DMS53 (cell line): ENCODE measurements at regions not wholly inside any gene's neighbourhood (a gene's known extent, or its start where the extent isn't known, plus 50 kb on each side); places are given as distances from the start of the nearest gene placed in this dataset.

ENCODE experiments used
- DNase-seq: peaks from one replicate; lab custom pipeline; 2025; lab: John Stamatoyannopoulos, UW

DNA sequence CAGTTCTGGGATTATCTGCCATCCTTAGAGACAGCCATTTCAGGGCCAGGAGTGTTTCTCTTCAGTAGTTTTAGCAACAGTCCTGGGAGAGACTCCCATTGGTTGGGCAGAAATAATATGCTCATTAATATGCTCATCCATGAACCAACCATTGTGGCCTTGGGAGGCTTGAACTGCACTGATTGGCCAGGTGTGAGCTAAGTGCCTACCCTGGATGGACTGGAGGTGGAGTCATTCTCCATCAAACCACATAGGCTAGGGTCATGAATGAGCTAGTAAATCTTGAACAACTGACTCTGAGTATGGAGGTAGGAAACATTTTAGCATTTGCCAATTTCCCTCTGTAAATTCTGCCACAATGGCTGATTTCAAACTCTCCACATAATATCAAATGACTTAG is 70.2 kb upstream of the ZFP64 start:
- no peak for DNase-seq

DNA sequence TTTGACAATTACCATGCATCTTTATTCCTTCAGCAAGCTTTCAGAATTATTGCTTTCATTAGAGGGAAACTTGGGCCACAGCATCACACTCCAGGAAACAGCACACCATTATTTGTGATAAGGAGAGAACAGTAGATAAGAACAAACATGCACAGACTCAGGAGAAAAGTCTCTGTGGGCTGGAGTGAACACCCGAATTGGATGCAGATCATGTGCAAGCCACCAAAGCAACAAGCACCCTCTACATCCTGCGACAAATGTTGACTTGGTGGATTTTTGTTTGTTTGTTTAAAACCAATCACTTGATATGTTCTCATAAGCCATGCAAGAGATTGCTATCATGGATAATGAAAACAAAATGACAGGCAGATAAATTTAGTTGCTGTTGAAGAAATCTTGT is 67.7 kb upstream of the ZFP64 start:
- no peak for DNase-seq

DNA sequence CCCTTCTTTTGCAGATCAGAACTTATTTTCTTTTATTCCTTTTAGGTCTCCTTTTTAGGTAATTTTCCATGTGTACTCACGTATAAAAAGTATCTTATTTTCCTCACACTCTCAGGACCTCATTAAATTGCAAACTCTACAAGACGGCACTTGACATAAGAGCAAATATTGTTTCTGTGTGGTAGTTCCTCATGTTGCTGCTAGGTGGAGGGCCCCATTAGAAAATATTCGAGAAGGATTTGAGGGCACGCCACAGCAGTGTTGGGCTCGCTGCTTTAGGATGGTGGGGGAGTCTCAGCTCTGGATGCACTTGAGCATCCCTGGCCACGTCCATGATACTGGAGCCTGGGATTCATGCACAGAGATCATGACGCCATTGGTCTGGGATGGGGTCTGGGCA is 64.9 kb upstream of the ZFP64 start:
- no peak for DNase-seq

- no peak for DNase-seq
Measured at GRCh38 chr20:52252664-52253063, 61.1 kb upstream of the ZFP64 start.

DNA sequence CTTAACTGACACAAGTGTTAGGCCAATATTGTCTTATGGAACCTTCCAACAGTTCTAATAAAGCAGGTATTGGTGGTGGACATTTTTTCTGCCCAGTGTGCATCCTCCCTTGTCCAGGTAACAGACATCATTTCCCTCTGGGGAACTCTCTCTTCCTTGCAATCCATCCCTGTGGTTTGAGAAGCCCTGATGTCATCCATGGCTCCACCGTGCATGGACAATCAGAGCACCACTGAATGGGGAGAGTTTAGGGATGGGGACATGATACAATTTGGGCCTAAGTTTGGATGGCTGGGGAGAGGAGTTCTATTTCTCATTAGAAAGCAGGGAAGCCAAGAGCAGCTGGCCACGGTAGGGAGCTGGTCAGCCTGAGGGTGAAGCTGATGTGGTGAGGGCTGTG is 60.2 kb upstream of the ZFP64 start:
- DNase-seq: no peak

DNA sequence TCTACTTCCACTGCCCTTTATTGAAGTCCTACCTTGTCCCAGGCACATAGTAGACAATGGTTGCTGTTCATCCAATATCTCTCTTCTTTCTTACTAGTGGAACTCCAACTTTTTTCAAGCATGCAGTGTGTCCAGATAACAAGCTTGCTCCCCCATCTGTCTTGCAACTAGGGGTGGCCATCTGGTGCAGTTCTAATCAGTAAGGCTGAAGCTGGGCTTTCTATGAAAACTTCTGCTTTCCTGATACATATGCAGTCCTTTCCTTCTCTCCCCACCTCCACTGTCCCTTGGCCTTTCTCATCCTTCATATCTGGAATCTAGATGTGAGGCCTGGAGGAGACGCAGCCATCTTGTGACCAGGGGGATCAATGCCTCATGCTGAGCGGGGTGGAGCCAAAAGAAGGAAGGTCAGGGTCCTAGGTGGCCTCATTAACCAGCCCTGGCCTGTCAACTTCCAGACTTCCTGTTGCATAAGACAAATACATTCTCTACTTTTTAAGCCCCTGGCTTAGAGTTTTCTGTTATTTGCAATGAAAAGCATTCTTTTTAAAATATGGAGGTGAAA is 59.6 kb upstream of the ZFP64 start:
- DNase-seq: no peak

- no peak for DNase-seq
Measured at GRCh38 chr20:52247548-52247947, 56.0 kb upstream of the ZFP64 start.

GRCh38 chr20:52246366-52246765 is 54.8 kb upstream of the ZFP64 start:
- DNase-seq: no peak

GRCh38 chr20:52244702-52245101 is 53.1 kb upstream of the ZFP64 start:
- DNase-seq: no peak

- DNase-seq: peak; percentile 59
Measured at GRCh38 chr20:52242237-52243230, 51.0 kb upstream of the ZFP64 start.
